ENCODE measurements at regions not wholly inside any gene's neighbourhood (a gene's known extent, or its start where the extent isn't known, plus 50 kb on each side); places are given as distances from the start of the nearest gene placed in this dataset.

DNA sequence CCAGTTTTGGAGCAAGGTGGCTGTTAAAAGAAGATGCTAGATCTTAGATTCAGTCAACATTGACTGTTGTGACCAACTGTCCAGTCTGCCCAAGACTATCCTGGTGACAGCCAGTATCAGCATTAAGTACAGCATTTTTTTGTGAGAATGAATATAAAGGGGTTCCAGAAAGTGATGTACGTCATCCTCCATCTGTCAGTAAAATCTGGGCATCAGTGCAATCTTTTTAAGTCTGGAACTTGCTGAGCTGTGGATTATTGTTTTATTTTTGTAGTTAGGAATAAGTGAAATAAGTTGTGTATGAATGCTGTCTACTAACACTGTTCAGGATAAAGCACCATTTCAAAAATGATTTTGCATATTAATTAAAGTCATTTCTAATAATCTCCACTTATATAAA lies 1020.0 kb upstream of the GHITM start:
- H3K36me3 ChIP-seq, result no peaks in the 10 kb centered on the region
- no peaks in the 10 kb centered on the region for H3K27me3 ChIP-seq
- no peak overlapping the region for H3K27ac ChIP-seq
- DNase-seq (no peak), ATAC-seq (no peak)
- intact Hi-C loops (cut with DNase I), result no loop called here
- H3K4me1 ChIP-seq, result no peaks in the 10 kb centered on the region
- no peaks in the 10 kb centered on the region for H3K9me3 ChIP-seq
- no peak overlapping the region for H3K4me3 ChIP-seq
- TF ChIP-seq, protein P1, sequence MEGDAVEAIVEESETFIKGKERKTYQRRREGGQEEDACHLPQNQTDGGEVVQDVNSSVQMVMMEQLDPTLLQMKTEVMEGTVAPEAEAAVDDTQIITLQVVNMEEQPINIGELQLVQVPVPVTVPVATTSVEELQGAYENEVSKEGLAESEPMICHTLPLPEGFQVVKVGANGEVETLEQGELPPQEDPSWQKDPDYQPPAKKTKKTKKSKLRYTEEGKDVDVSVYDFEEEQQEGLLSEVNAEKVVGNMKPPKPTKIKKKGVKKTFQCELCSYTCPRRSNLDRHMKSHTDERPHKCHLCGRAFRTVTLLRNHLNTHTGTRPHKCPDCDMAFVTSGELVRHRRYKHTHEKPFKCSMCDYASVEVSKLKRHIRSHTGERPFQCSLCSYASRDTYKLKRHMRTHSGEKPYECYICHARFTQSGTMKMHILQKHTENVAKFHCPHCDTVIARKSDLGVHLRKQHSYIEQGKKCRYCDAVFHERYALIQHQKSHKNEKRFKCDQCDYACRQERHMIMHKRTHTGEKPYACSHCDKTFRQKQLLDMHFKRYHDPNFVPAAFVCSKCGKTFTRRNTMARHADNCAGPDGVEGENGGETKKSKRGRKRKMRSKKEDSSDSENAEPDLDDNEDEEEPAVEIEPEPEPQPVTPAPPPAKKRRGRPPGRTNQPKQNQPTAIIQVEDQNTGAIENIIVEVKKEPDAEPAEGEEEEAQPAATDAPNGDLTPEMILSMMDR (IDR thresholded peaks at IDR 0.05), result no peak

DNA sequence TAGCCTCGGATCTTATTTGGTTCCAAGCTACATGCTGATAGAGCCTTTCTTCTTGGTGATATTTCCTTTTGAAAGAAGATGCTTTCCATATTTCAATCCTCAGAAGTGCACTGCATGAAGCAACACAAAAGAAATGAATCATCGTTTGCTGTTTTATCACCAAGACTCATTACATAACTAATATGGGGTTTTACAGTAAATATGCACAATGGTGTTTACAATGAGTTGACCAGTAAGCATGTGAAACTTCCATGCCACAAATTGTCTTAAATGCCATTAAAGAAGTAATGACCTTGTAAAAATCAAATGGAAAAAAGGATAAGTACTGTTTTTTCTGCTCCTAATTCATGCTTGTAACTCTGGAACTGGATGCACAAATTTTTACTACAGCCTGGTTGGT lies 1017.0 kb upstream of the GHITM start:
- DNase-seq (no peak), ATAC-seq (no peak)
- intact Hi-C loops (cut with DNase I), result no loop called here
- Histone ChIP-seq H3K27me3 (no peaks in the 10 kb centered on the region), H3K27ac (no peak overlapping the region), H3K4me1 (no peaks in the 10 kb centered on the region), H3K36me3 (no peaks in the 10 kb centered on the region), H3K9me3 (peaks cover 0 to 7% of the 10 kb centered on the region in 2 donors), H3K4me3 (no peak overlapping the region)
- TF ChIP-seq, protein P1 (IDR thresholded peaks at IDR 0.05), result no peak

DNA sequence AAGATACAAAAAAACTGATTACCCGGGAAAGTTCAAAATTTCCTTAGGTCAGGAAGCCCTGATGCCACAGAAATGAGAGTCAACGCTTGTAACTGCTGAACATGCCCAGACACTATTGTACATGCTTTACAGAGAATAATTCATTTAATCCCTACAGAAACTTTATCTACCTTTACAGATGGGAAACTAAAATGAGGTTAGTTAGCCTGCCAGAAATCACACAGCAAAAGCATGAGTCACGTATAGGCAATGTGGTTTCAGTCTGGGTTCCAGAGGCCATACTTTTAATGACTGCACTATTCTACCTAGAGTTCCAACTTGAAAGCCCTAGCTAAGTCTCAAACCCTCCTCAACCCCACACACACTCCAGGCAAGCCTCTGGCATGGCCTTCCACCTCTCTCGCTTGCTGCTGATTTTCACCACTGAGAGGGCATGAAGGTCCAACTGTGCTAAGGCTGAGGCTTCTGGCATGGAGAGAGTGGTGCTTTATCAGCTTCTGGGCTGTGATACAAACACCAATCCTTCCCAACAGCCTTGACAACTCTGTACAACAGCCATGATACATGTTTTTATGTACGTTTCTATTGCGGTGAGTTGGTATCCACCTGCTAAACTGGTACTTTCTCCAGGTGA lies 1011.2 kb upstream of the GHITM start:
- Histone ChIP-seq H3K27me3 (no peaks in the 10 kb centered on the region), H3K36me3 (no peaks in the 10 kb centered on the region), H3K4me3 (no peak overlapping the region), H3K27ac (no peak overlapping the region), H3K9me3 (peaks cover 0 to 11% of the 10 kb centered on the region in 2 donors), H3K4me1 (no peaks in the 10 kb centered on the region)
- intact Hi-C loops (cut with DNase I), result no loop called here
- no peak for ATAC-seq
- DNase-seq, result no peak
- TF ChIP-seq, protein P1 (IDR thresholded peaks at IDR 0.05), result no peak

DNA sequence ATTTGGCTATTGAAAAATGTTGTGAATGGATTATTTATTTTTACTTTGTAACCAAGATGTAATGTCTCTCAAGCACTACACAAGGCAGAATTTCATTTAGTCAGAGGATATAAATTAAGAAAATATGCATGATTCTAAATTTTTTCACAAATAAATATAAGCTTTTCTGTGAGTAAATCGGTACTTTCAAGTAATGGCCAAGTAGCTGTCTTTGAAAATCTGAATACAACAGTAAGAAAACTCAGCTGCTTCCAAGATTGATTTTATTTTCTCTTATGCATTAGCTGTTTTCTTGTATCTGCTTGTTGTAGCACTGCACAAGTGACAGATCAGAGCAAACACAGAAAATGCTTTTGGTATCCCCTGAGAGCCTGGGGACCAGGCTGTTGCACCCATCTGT lies 998.5 kb upstream of the GHITM start:
- TF ChIP-seq, protein P1 (IDR thresholded peaks at IDR 0.05), result no peak
- intact Hi-C loops (cut with DNase I), result no loop called here

DNA sequence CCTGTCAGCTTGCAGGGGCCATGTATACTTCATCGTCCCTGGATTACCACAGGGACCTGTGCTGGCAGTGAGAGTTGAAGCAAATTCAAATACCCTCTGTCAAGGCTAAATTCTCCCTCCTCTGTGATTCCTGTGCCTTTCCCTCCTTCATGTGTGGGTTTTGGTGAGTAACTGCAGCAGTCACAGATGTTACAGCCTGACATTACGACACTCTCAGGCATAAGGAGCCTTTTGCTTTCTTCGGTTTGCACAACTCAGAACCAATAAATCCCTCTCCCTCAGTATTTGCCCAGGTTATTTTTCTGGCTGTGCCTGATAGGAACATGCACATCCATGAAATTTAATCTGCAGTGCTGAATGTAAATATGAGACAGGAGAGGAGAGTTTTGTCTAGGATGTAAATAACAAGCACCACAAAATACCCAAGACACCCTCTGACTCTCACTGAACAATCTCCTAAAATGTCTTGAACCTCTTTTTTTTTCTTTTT lies 997.2 kb upstream of the GHITM start:
- no peak for DNase-seq

More for the DNA sequence above, 998.5 kb upstream of the GHITM start:
- no peak overlapping the region for H3K4me3 ChIP-seq
- H3K9me3 ChIP-seq, result no peaks in the 10 kb centered on the region
- H3K4me1 ChIP-seq, result no peaks in the 10 kb centered on the region
- H3K36me3 ChIP-seq, result no peaks in the 10 kb centered on the region
- DNase-seq (no peak), ATAC-seq (no peak)
- no peak overlapping the region for H3K27ac ChIP-seq
- H3K27me3 ChIP-seq, result no peaks in the 10 kb centered on the region

More for the DNA sequence above, 997.2 kb upstream of the GHITM start:
- intact Hi-C loops (cut with DNase I), result no loop called here
- no peak overlapping the region for H3K27ac ChIP-seq
- H3K27me3 ChIP-seq, result no peaks in the 10 kb centered on the region
- H3K9me3 ChIP-seq, result no peaks in the 10 kb centered on the region
- TF ChIP-seq, protein P1 (IDR thresholded peaks at IDR 0.05), result no peak
- no peak overlapping the region for H3K4me3 ChIP-seq
- no peaks in the 10 kb centered on the region for H3K36me3 ChIP-seq
- no peaks in the 10 kb centered on the region for H3K4me1 ChIP-seq
- no peak for ATAC-seq
